ENCODE measurements at regions not wholly inside any gene's neighbourhood (a gene's known extent, or its start where the extent isn't known, plus 50 kb on each side); places are given as distances from the start of the nearest gene placed in this dataset.

DNA sequence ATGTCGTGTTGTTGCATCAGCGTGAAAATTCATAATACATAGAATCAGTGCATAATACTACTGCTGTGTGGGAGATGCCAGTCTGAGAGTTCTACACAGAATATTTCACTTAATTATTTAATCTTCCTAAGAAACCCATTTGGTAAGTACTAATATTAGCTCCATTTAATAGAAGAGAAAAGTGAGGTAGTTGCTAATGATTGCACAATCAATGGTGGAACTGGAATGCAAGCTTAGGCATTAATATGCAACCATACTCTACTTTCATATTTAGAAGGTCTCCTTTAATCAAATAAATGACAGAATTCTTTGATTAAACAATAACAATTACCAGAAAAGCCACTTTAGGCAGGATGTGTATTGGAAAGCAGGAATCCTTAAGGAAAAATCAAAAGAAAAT lies 660.7 kb upstream of the PHF14 start:
- no peak for TF ChIP-seq EZH2 (IDR thresholded peaks at IDR 0.05; ENCODE audit: borderline replicate concordance, low read depth, low read length, severe bottlenecking)
- TF ChIP-seq, protein P1, sequence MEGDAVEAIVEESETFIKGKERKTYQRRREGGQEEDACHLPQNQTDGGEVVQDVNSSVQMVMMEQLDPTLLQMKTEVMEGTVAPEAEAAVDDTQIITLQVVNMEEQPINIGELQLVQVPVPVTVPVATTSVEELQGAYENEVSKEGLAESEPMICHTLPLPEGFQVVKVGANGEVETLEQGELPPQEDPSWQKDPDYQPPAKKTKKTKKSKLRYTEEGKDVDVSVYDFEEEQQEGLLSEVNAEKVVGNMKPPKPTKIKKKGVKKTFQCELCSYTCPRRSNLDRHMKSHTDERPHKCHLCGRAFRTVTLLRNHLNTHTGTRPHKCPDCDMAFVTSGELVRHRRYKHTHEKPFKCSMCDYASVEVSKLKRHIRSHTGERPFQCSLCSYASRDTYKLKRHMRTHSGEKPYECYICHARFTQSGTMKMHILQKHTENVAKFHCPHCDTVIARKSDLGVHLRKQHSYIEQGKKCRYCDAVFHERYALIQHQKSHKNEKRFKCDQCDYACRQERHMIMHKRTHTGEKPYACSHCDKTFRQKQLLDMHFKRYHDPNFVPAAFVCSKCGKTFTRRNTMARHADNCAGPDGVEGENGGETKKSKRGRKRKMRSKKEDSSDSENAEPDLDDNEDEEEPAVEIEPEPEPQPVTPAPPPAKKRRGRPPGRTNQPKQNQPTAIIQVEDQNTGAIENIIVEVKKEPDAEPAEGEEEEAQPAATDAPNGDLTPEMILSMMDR (IDR thresholded peaks at IDR 0.05; ENCODE audit: borderline replicate concordance, extremely low read depth, low read length, poor library complexity, severe bottlenecking), result no peak
